H1 (cell line): ENCODE measurements at regions not wholly inside any gene's neighbourhood (a gene's known extent, or its start where the extent isn't known, plus 50 kb on each side); places are given as distances from the start of the nearest gene placed in this dataset.

ENCODE experiments used
- CTCF ChIA-PET: fragments of 300-600 bp; sonication (Branson Sonifier 250); formaldehyde crosslinking; loops from one replicate; lab custom pipeline; 2021; ENCODE audit not compliant: partially characterized antibody; lab: Charles Lee
- POLR2A ChIA-PET: fragments of 300-600 bp; sonication (Branson Sonifier 250); formaldehyde crosslinking; loops from one replicate; lab custom pipeline; 2021; ENCODE audit warnings: inconsistent platforms; ENCODE audit not compliant: partially characterized antibody; lab: Charles Lee
- DNase-seq, 2 experiments: peaks; one replicate each; pipeline versions ENCODE4 v3.0.0 to v3.0.0-alpha.2; 2010 to 2022; ENCODE audit warnings: low spot score in 2 of 2, low read depth in 1 of 2, mixed read lengths in 1 of 2
- FAIRE-seq: peaks from 2 replicates; lab custom pipeline; 2011; peaks lifted over from hg19 to GRCh38; lab: Jason Lieb, UNC
- H2AFZ ChIP-seq: 2 replicates; pipeline ENCODE4 v1.8.1; 2012; ENCODE audit warnings: low read length, inconsistent platforms
- H2AK5ac ChIP-seq: 2 replicates; pipeline ENCODE4 v1.6.1; 2013; ENCODE audit warnings: low read depth, low read length
- H2BK120ac ChIP-seq: replicated peaks from 2 replicates; pipeline ENCODE3; 2013; ENCODE audit warnings: low read depth, low read length, inconsistent platforms
- H2BK12ac ChIP-seq: 2 replicates; pipeline ENCODE4 v1.6.1; 2013; ENCODE audit warnings: low read depth, low read length
- H2BK15ac ChIP-seq: 2 replicates; pipeline ENCODE4 v1.6.1; 2013; ENCODE audit warnings: low read length
- H2BK20ac ChIP-seq: 2 replicates; pipeline ENCODE4 v1.6.1; 2013; ENCODE audit warnings: low read length
- H2BK5ac ChIP-seq: 2 replicates; pipeline ENCODE4 v1.6.1; 2013; ENCODE audit warnings: low read depth, low read length
- H3K14ac ChIP-seq: 2 replicates; pipeline ENCODE4 v1.6.1; 2013; ENCODE audit warnings: inconsistent platforms; ENCODE audit not compliant: insufficient read length
- H3K18ac ChIP-seq: 2 replicates; pipeline ENCODE4 v1.6.1; 2013; ENCODE audit warnings: low read length; ENCODE audit errors: extremely low read depth
- H3K23ac ChIP-seq: 2 replicates; pipeline ENCODE4 v1.6.1; 2013; ENCODE audit warnings: inconsistent platforms; ENCODE audit not compliant: insufficient read length
- H3K23me2 ChIP-seq: 2 replicates; pipeline ENCODE4 v1.6.1; 2013; ENCODE audit warnings: low read depth, low read length
- H3K27ac ChIP-seq: 2 replicates; pipeline ENCODE4 v1.6.1; 2011; ENCODE audit warnings: low read depth, low read length, inconsistent platforms
- H3K27me3 ChIP-seq, 4 experiments: replicated peaks in 1 of 4; 1 replicate in 1 of 4; 2 replicates in 3 of 4; pipeline versions ENCODE4 v1.6.1 to v1.8.1; 2011 to 2013; ENCODE audit warnings: low read length in 3 of 4, mild to moderate bottlenecking in 3 of 4, inconsistent platforms in 2 of 4, mixed read lengths in 2 of 4, moderate library complexity in 1 of 4; ENCODE audit not compliant: control insufficient read depth in 3 of 4, insufficient read depth in 3 of 4; ENCODE audit errors: extremely low read depth in 1 of 4
- H3K36me3 ChIP-seq, 4 experiments: 2 replicates each; pipeline versions ENCODE4 v1.6.1 to v1.8.1; 2011 to 2013; ENCODE audit warnings: mild to moderate bottlenecking in 4 of 4, low read length in 3 of 4, moderate library complexity in 2 of 4, control low read depth in 1 of 4, inconsistent platforms in 1 of 4; ENCODE audit not compliant: insufficient read depth in 4 of 4, control insufficient read depth in 2 of 4
- H3K4ac ChIP-seq: replicated peaks from 2 replicates; pipeline ENCODE3; 2013; ENCODE audit warnings: low read length, low read depth, mixed read lengths, inconsistent platforms; ENCODE audit not compliant: insufficient read length
- H3K4me1 ChIP-seq, 4 experiments: replicated peaks in 1 of 4; 1 replicate in 1 of 4; 2 replicates in 3 of 4; pipeline versions ENCODE4 v1.6.1 to v1.8.1; 2011 to 2013; ENCODE audit warnings: low read length in 3 of 4, inconsistent platforms in 2 of 4, mixed read lengths in 1 of 4; ENCODE audit not compliant: insufficient read depth in 4 of 4, control insufficient read depth in 3 of 4
- H3K4me2 ChIP-seq, 2 experiments: 2 replicates each; pipeline versions ENCODE4 v1.6.1 to v1.8.1; 2011 to 2013; ENCODE audit warnings: low read depth in 2 of 2, low read length in 2 of 2, control low read depth in 1 of 2, inconsistent platforms in 1 of 2, mild to moderate bottlenecking in 1 of 2; ENCODE audit not compliant: insufficient read depth in 1 of 2
- H3K4me3 ChIP-seq, 4 experiments: fragments of 200-600, 300-600 bp in 1 of 4; sonication (generic), shearing (Covaris generic), sonication (Bioruptor Twin) in 1 of 4; 2 replicates each; pipeline versions ENCODE4 v1.5.1 to v1.8.1; 2011 to 2016; ENCODE audit warnings: low read length in 4 of 4, low read depth in 3 of 4, control low read depth in 2 of 4, inconsistent platforms in 2 of 4, mild to moderate bottlenecking in 2 of 4, mixed read lengths in 1 of 4, moderate library complexity in 1 of 4; ENCODE audit not compliant: insufficient read depth in 2 of 4; ENCODE audit errors: extremely low read depth in 1 of 4
- H3K56ac ChIP-seq: replicated peaks from 2 replicates; pipeline ENCODE3; 2013; ENCODE audit warnings: low read depth, mild to moderate bottlenecking, mixed read lengths, low read length, inconsistent platforms; ENCODE audit not compliant: insufficient read length
- H3K79me1 ChIP-seq: 2 replicates; pipeline ENCODE4 v1.6.1; 2013; ENCODE audit warnings: low read depth, low read length, control low read depth
- H3K79me2 ChIP-seq, 2 experiments: 2 replicates each; pipeline versions ENCODE4 v1.6.1 to v1.8.1; 2012 to 2013; ENCODE audit warnings: low read length in 2 of 2, mild to moderate bottlenecking in 2 of 2, inconsistent platforms in 1 of 2; ENCODE audit not compliant: insufficient read depth in 2 of 2, control insufficient read depth in 1 of 2
- H3K9ac ChIP-seq, 4 experiments: replicated peaks in 1 of 4; 1 replicate in 1 of 4; 2 replicates in 3 of 4; pipeline versions ENCODE4 v1.6.1 to v1.8.1; 2011 to 2013; ENCODE audit warnings: low read depth in 3 of 4, low read length in 3 of 4, control low read depth in 2 of 4, mild to moderate bottlenecking in 2 of 4, moderate library complexity in 2 of 4, inconsistent platforms in 1 of 4; ENCODE audit errors: extremely low read depth in 1 of 4
- H3K9me3 ChIP-seq, 2 experiments: 2 replicates each; pipeline versions ENCODE4 v1.6.1 to v1.8.1; 2012 to 2013; ENCODE audit warnings: mild to moderate bottlenecking in 2 of 2, moderate library complexity in 2 of 2, control low read depth in 1 of 2, inconsistent platforms in 1 of 2, low read depth in 1 of 2, low read length in 1 of 2, mixed read lengths in 1 of 2; ENCODE audit not compliant: insufficient read depth in 2 of 2
- H4K20me1 ChIP-seq, 2 experiments: replicated peaks in 1 of 2; 2 replicates each; pipeline versions ENCODE3 to v1.8.1; 2011 to 2013; ENCODE audit warnings: inconsistent platforms in 2 of 2, low read length in 2 of 2, mild to moderate bottlenecking in 1 of 2; ENCODE audit not compliant: insufficient read depth in 2 of 2, control insufficient read depth in 1 of 2
- H4K5ac ChIP-seq: 2 replicates; pipeline ENCODE4 v1.6.1; 2013; ENCODE audit warnings: low read length, low read depth, mixed read lengths, inconsistent platforms; ENCODE audit not compliant: insufficient read length
- H4K8ac ChIP-seq: 2 replicates; pipeline ENCODE4 v1.8.0; 2013; ENCODE audit warnings: mild to moderate bottlenecking, moderate library complexity, low read length, inconsistent platforms; ENCODE audit not compliant: insufficient read depth; ENCODE audit errors: extremely low read depth
- H4K91ac ChIP-seq: replicated peaks from 2 replicates; pipeline ENCODE3; 2013; ENCODE audit warnings: low read length, mixed read lengths, inconsistent platforms; ENCODE audit not compliant: insufficient read length
- EP300 ChIP-seq, 2 experiments: IDR thresholded peaks; 1 replicate in 1 of 2; 2 replicates in 1 of 2; pipeline ENCODE4 v1.6.1; 2011 to 2012; ENCODE audit warnings: low read depth in 2 of 2, low read length in 2 of 2, mild to moderate bottlenecking in 2 of 2, borderline replicate concordance in 1 of 2, inconsistent platforms in 1 of 2, moderate library complexity in 1 of 2
- NRF1 ChIP-seq: IDR thresholded peaks from 2 replicates; pipeline ENCODE4 v1.6.1; 2011; ENCODE audit warnings: mild to moderate bottlenecking, low read depth, low read length, improper control_type of control experiment
- SIX5 ChIP-seq: IDR thresholded peaks from 2 replicates; pipeline ENCODE4 v1.6.1; 2011; ENCODE audit warnings: mild to moderate bottlenecking, low read depth, low read length
- WGBS, 2 experiments: shearing (Covaris generic) in 1 of 2; methylation state at CpG; one replicate each; pipeline versions ENCODE4 v1.1.6 to v1.1.7; 2013 to 2015; ENCODE audit warnings: low lambda C conversion rate in 2 of 2, mixed read lengths in 2 of 2, inconsistent platforms in 1 of 2, low coverage in 1 of 2, missing lambda C conversion rate in 1 of 2; ENCODE audit not compliant: insufficient replicate concordance in 2 of 2, insufficient coverage in 1 of 2, insufficient read length in 1 of 2; ENCODE audit errors: extremely low coverage in 1 of 2, missing lambda C conversion rate in 1 of 2; 5-methylcytosine and 5-hydroxymethylcytosine counted together

GRCh38 chr15:35975941-35976340 lies 430.0 kb upstream of the DPH6 start:
- no peaks in the 10 kb centered on the region for H4K20me1 ChIP-seq
- POLR2A ChIA-PET: no interaction called here
- TF ChIP-seq NRF1 (no peak), SIX5 (no peak), EP300 (IDR thresholded peaks at IDR 0.05; ENCODE audit: borderline replicate concordance in 1 of 2, low read depth in 2 of 2, low read length in 2 of 2) (no peak)

More at GRCh38 chr15:35975941-35976340, 430.0 kb upstream of the DPH6 start:
- Histone ChIP-seq H2AFZ (no peak overlapping the region), H3K4me3 (no peak overlapping the region), H3K56ac (no peak overlapping the region), H3K36me3 (no peaks in the 10 kb centered on the region; a peak in 1 of 8 replicates), H2BK20ac (no peak overlapping the region), H2AK5ac (no peak overlapping the region), H3K9me3 (no peaks in the 10 kb centered on the region), H3K79me2 (no peaks in the 10 kb centered on the region), H3K27me3 (no peaks in the 10 kb centered on the region), H3K4me1 (no peaks in the 10 kb centered on the region), H2BK15ac (no peak overlapping the region), H2BK12ac (no peak overlapping the region), H4K91ac (no peak overlapping the region), H2BK5ac (no peak overlapping the region), H2BK120ac (no peak overlapping the region), H3K4ac (no peak overlapping the region), H3K23me2 (no peaks in the 10 kb centered on the region; the same call in 1 of the 2 replicates), H3K18ac (no peak overlapping the region), H3K79me1 (no peaks in the 10 kb centered on the region), H4K8ac (no peak overlapping the region), H3K9ac (no peak overlapping the region), H3K27ac (no peak overlapping the region), H3K23ac (no peak overlapping the region), H4K5ac (no peak overlapping the region), H3K4me2 (no peak overlapping the region), H3K14ac (no peak overlapping the region)
- 84% methylated on average over 4 of the region's 4 CpGs; no CpG with 5 or more reads in 1 of the 2 experiments for WGBS, 2 experiments
- FAIRE-seq (no peak), DNase-seq (no peak)
- CTCF ChIA-PET: no interaction called here
